ENCODE measurements at regions not wholly inside any gene's neighbourhood (a gene's known extent, or its start where the extent isn't known, plus 50 kb on each side); places are given as distances from the start of the nearest gene placed in this dataset.

- no peak for DNase-seq (ENCODE audit: low spot score)
Measured at GRCh38 chr5:67266654-67267350, 70.2 kb upstream of the CD180 start.

GRCh38 chr5:67265951-67266350 is 69.4 kb upstream of the CD180 start:
- no peak for DNase-seq (ENCODE audit: low spot score)

GRCh38 chr5:67263656-67264408 is 67.2 kb upstream of the CD180 start:
- DNase-seq (ENCODE audit: low spot score) = no peak

- no peak for DNase-seq (ENCODE audit: low spot score)
Measured at GRCh38 chr5:67262956-67263355, 66.4 kb upstream of the CD180 start.

- DNase-seq (ENCODE audit: low spot score) = no peak
Measured at GRCh38 chr5:67262206-67262605, 65.6 kb upstream of the CD180 start.

- no peak for DNase-seq (ENCODE audit: low spot score)
Measured at GRCh38 chr5:67259548-67260215, 63.1 kb upstream of the CD180 start.

- DNase-seq (ENCODE audit: low spot score) = no peak
Measured at GRCh38 chr5:67257500-67257899, 60.9 kb upstream of the CD180 start.

GRCh38 chr5:67257077-67257476 is 60.5 kb upstream of the CD180 start:
- no peak for DNase-seq (ENCODE audit: low spot score)

GRCh38 chr5:67255881-67256280 is 59.3 kb upstream of the CD180 start:
- no peak for DNase-seq (ENCODE audit: low spot score)

- no peak for DNase-seq (ENCODE audit: low spot score)
Measured at GRCh38 chr5:67253911-67254310, 57.3 kb upstream of the CD180 start.

- DNase-seq (ENCODE audit: low spot score) = no peak
Measured at GRCh38 chr5:67249590-67249895, 52.9 kb upstream of the CD180 start.

GRCh38 chr5:67248703-67249589 is 52.3 kb upstream of the CD180 start:
- no peak for DNase-seq (ENCODE audit: low spot score)

GRCh38 chr5:67246546-67247268 is 50.1 kb upstream of the CD180 start:
- DNase-seq (ENCODE audit: low spot score) = no peak

All from globus pallidus (tissue), 1 donor.